Activated B cell treated with CpG ODN at 0.5 μM for 24 hours (primary cell): ENCODE measurements at regions not wholly inside any gene's neighbourhood (a gene's known extent, or its start where the extent isn't known, plus 50 kb on each side); places are given as distances from the start of the nearest gene placed in this dataset.

Experiments used
- ATAC-seq: fragments of 200-7000 bp; cut with Tn5 transposase; one replicate; pipeline ENCODE4 v1.10.0; 2021; ENCODE audit warnings: low read depth, mild to moderate bottlenecking, moderate library complexity
- CTCF ChIA-PET: fragments of 350-600 bp; sonication (Branson Sonifier 250); formaldehyde crosslinking; loops from one replicate; lab custom pipeline; 2021; ENCODE audit warnings: antibody characterized with exemption; lab: Charles Lee
- POLR2A ChIA-PET: fragments of 350-600 bp; sonication (Branson Sonifier 250); formaldehyde crosslinking; loops from one replicate; lab custom pipeline; 2021; ENCODE audit warnings: antibody characterized with exemption; lab: Charles Lee
- DNase-seq: peaks from one replicate; pipeline ENCODE4 v3.0.0; 2022
- H3K27ac Mint-ChIP-seq: one replicate; pipeline ENCODE4 v1.8.0; 2020; ENCODE audit warnings: mixed read lengths
- H3K27me3 Mint-ChIP-seq: one replicate; pipeline ENCODE4 v1.8.0; 2021; ENCODE audit warnings: mixed read lengths
- H3K36me3 Mint-ChIP-seq: one replicate; pipeline ENCODE4 v1.8.0; 2021; ENCODE audit warnings: low read depth, mixed read lengths
- H3K4me1 Mint-ChIP-seq: one replicate; pipeline ENCODE4 v1.8.0; 2021; ENCODE audit warnings: mixed read lengths
- H3K4me3 Mint-ChIP-seq: one replicate; pipeline ENCODE4 v1.8.0; 2020; ENCODE audit warnings: mild to moderate bottlenecking, mixed read lengths
- H3K9me3 Mint-ChIP-seq: one replicate; pipeline ENCODE4 v1.8.0; 2020; ENCODE audit warnings: mixed read lengths
- intact Hi-C: fragments of 100-400 bp; cut with micrococcal nuclease; formaldehyde crosslinking; loops from one replicate; pipeline ENCODE4 v1.15.1; 2024
- TF ChIP-seq, protein P1 (sequence below): fragments of 200-600 bp; IDR thresholded peaks from one replicate; pipeline ENCODE4 v1.8.0; 2022; ENCODE audit warnings: antibody characterized with exemption, mild to moderate bottlenecking

DNA sequence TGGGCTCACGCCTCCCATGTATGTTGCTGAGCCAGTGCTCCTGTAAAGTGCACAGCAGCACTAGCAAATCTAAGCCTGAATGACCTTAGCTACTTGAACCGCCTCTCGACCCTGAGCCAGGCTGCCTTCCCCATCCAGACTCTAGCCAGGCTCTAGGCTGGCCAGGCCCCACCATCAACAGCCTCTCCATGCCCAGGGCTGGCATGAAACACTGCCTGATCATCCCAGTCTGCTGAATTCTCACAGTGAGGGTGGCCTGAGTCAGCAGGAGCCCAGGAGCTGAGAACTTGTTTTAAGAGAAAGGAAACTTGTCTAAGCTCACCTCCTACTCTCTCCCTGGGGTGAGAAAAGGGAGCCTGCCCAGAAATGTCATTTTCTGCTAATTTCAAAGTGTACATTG, 733.3 kb downstream of the PTPRU start:
- ChIA-PET CTCF (no interaction called here), POLR2A (no interaction called here)
- H3K27ac Mint-ChIP-seq, result no peak overlapping the region
- H3K36me3 Mint-ChIP-seq, result no peaks in the 10 kb centered on the region
- peaks cover 10% of the 10 kb centered on the region for H3K9me3 Mint-ChIP-seq
- ATAC-seq (no peak), DNase-seq (no peak)
- intact Hi-C loops, result no loop called here
- no peak overlapping the region for H3K4me3 Mint-ChIP-seq
- peaks cover 11% of the 10 kb centered on the region for H3K27me3 Mint-ChIP-seq
- TF ChIP-seq, protein P1, sequence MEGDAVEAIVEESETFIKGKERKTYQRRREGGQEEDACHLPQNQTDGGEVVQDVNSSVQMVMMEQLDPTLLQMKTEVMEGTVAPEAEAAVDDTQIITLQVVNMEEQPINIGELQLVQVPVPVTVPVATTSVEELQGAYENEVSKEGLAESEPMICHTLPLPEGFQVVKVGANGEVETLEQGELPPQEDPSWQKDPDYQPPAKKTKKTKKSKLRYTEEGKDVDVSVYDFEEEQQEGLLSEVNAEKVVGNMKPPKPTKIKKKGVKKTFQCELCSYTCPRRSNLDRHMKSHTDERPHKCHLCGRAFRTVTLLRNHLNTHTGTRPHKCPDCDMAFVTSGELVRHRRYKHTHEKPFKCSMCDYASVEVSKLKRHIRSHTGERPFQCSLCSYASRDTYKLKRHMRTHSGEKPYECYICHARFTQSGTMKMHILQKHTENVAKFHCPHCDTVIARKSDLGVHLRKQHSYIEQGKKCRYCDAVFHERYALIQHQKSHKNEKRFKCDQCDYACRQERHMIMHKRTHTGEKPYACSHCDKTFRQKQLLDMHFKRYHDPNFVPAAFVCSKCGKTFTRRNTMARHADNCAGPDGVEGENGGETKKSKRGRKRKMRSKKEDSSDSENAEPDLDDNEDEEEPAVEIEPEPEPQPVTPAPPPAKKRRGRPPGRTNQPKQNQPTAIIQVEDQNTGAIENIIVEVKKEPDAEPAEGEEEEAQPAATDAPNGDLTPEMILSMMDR, result no peak
- H3K4me1 Mint-ChIP-seq, result no peaks in the 10 kb centered on the region

DNA sequence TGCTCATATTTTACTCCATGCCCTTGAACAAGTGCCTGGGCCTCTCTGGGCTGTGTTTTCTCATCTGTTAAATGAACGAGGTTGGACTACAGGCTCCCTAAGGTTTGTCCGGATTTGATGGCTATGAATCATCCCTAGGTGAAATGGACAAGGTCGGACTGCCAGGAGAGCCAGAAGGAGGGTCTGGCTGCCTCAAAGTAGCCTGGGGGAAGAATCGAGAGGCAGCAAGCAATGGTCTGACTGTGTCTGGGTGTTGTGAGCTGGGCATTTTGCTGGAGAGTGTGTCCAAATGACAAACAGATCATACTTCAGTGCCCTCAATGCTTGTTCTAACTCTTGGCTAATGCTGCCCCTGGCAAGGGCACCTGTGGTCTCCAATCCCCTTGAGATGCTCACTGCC, 730.9 kb downstream of the PTPRU start:
- ChIA-PET POLR2A (no interaction called here), CTCF (no interaction called here)
- Mint-ChIP-seq H3K4me3 (no peak overlapping the region), H3K27me3 (peaks cover 10% of the 10 kb centered on the region), H3K9me3 (peaks cover 7% of the 10 kb centered on the region), H3K36me3 (no peaks in the 10 kb centered on the region), H3K27ac (no peak overlapping the region), H3K4me1 (no peaks in the 10 kb centered on the region)
- no peak for DNase-seq
- TF ChIP-seq, protein P1, result no peak
- intact Hi-C loops, result no loop called here
- no peak for ATAC-seq

DNA sequence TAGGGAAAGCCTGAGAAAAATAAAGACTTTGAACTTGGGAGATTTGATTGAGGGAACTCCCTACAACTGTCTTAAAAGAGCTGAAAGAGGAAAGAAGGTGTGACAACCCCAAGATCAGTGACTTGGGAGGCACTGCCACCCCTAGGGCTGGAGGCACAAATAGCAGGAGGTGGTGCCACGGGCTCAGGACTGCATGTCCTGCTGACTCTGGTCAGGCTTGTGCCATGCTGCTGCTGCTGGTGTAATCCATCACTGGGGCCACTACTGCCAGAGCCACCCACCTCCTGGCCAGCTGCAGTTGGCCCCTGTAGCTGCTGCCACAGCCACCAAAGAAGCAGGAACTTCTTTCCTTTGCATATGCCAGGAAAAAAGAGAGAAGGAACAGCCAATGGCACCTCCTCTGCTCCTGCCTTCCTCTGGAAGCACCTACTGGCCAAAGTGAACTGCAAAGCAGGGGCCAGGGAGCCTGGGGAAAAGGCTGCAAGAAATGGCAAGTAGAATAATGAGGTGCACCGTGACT, 730.3 kb downstream of the PTPRU start:
- CTCF ChIA-PET, result no interaction called here

DNA sequence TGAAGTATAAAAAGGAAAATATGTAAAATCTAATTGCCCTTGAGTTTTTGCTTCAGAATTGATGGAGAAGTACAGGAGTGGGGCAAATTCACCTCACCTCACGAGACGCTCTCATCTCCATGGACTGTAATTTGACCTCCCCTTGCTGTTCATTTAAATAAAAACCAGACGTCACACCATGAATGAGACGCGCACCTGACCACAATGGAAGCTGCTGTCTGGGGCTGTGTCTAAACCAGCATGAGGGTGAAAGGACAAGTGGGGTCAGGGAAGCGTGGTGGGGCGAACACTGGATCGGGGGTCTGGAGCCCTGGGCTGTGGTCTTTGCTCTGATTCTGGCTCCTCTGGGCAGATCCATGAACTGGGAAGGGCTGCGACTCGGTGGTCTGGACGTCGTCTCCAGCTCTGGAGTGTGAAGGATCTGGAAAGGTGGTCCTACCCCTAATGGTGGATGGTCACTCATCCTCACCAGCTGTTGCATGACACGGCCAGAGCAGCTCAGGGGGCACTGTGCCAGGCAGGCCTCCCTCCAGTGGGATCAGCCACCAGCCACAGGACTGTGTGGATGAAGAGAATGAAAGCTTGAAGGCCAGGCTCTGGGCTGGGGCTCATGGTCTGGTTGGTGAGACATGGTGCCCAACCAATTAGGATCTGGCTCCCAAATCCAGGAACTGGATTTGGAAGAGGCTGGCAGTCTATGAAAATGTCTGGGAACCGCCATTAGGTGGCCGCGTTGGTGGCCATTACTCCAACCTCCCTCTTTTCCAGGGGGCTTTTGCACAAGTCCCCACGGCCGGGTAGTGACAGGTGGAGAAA, 728.6 kb downstream of the PTPRU start:
- DNase-seq (no peak), ATAC-seq (no peak)
- no peaks in the 10 kb centered on the region for H3K27me3 Mint-ChIP-seq
- no peak overlapping the region for H3K4me3 Mint-ChIP-seq
- H3K4me1 Mint-ChIP-seq, result no peaks in the 10 kb centered on the region
- H3K27ac Mint-ChIP-seq, result no peak overlapping the region
- H3K9me3 Mint-ChIP-seq, result peaks cover 10% of the 10 kb centered on the region
- H3K36me3 Mint-ChIP-seq, result no peaks in the 10 kb centered on the region
- CTCF ChIA-PET, result no interaction called here
- TF ChIP-seq, protein P1, result no peak
- intact Hi-C loops, result no loop called here
- POLR2A ChIA-PET, result no interaction called here

More for the DNA sequence above, 730.3 kb downstream of the PTPRU start:
- Mint-ChIP-seq H3K4me1 (no peaks in the 10 kb centered on the region), H3K27me3 (peaks cover 7% of the 10 kb centered on the region), H3K27ac (no peak overlapping the region), H3K9me3 (peaks cover 10% of the 10 kb centered on the region), H3K36me3 (no peaks in the 10 kb centered on the region), H3K4me3 (no peak overlapping the region)
- POLR2A ChIA-PET, result no interaction called here
- TF ChIP-seq, protein P1, result no peak
- no peak for ATAC-seq
- no peak for DNase-seq
- intact Hi-C loops, result no loop called here

DNA sequence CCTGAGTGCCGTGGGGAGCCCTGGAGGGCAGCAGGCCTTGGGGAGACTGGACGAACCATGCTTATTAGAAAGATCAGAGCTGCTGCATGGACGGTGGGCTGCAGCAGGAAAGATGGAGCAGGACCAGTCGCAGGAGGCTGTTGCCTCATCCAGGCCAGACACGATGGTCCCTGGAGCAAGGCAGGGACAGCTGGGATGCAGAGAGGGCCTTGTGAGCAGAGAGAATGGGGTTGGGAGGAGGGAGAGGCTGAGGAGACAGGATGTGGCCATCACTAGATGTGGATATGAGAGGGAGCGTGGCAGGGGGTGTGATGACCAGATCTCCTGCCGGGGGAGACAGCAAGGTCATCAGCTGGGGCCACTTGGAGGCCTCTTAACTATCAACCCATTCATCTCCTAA, 727.6 kb downstream of the PTPRU start:
- ChIA-PET POLR2A (no interaction called here), CTCF (no interaction called here)
- Mint-ChIP-seq H3K4me3 (no peak overlapping the region), H3K27ac (no peak overlapping the region), H3K9me3 (peaks cover 3% of the 10 kb centered on the region), H3K4me1 (no peaks in the 10 kb centered on the region), H3K36me3 (no peaks in the 10 kb centered on the region), H3K27me3 (no peaks in the 10 kb centered on the region)
- ATAC-seq (no peak), DNase-seq (no peak)
- TF ChIP-seq, protein P1, result no peak
- intact Hi-C loops, result no loop called here
